ENCODE measurements at regions not wholly inside any gene's neighbourhood (a gene's known extent, or its start where the extent isn't known, plus 50 kb on each side); places are given as distances from the start of the nearest gene placed in this dataset.

DNA sequence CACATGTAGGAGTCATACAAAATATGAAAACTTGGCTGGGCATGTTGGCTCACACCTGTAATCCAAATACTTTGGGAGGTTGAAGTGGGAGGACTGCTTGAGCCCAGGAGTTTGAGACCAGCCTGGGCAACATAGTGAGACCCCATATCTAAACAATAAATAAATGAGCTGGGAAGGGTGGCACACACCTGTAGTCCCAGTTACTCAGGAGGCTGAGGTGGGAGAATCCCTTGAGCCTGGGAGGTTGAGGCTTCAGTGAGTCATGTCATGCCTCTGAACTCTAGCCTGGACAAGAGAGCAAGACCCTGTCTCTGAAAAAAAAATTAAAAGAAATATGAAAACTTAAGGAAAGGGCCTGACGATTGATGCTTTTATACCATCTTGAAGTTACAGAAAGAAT, 112.4 kb upstream of the RAI14 start:
- Histone ChIP-seq H3K9ac (ENCODE audit: low read length) (no peak overlapping the region), H3K27ac (ENCODE audit: low read depth, low read length, poor library complexity, severe bottlenecking) (no peak overlapping the region), H2AFZ (ENCODE audit: low read length) (no peak overlapping the region), H3K4me2 (ENCODE audit: low read length) (no peak overlapping the region), H3K79me2 (ENCODE audit: insufficient read depth, low read length) (no peaks in the 10 kb centered on the region), H3K36me3 (ENCODE audit: insufficient read depth, low read length) (no peaks in the 10 kb centered on the region), H4K20me1 (ENCODE audit: insufficient read depth, low read length) (no peaks in the 10 kb centered on the region), H3K27me3 (ENCODE audit: insufficient read depth, low read length) (no peaks in the 10 kb centered on the region), H3K9me3 (ENCODE audit: low read length) (0 out of 2 replicates have a peak, but pooled peaks cover 3% of the 10 kb centered on the region), H3F3A (ENCODE audit: insufficient read depth, low read length) (no peaks in the 10 kb centered on the region), H3K9me2 (ENCODE audit: low read depth, low read length) (no peaks in the 10 kb centered on the region), H3K4me3 (ENCODE audit: low read depth, low read length, poor library complexity, severe bottlenecking) (no peak overlapping the region), H3K4me1 (ENCODE audit: insufficient read depth, low read length, severe bottlenecking) (no peaks in the 10 kb centered on the region)
- TF ChIP-seq CTCF (IDR thresholded peaks at IDR 0.05; ENCODE audit: low read length) (no peak), EZH2 (IDR thresholded peaks at IDR 0.05; ENCODE audit: borderline replicate concordance, low read length) (no peak)

DNA sequence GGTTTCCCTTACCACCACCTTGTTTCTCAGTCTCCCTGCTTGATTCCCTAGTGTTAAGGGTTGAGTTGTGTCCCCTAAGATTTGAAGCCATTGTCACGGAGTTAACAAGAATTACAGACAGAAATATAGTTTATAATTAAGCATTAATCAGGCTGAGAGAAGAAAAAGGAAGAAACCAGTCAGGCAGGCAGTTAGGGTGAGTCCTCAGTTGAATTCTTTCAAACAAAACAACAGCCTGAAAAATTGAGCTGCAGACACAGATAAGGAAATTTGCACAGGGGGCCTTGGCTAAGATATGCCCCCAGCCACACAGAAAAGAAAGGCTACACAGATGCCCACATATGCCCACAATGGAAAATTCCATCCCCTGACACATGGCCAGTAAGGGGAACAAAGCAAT, 111.7 kb upstream of the RAI14 start:
- Histone ChIP-seq H4K20me1 (ENCODE audit: insufficient read depth, low read length) (no peaks in the 10 kb centered on the region), H3K9ac (ENCODE audit: low read length) (no peak overlapping the region), H3K27ac (ENCODE audit: low read depth, low read length, poor library complexity, severe bottlenecking) (no peak overlapping the region), H3K27me3 (ENCODE audit: insufficient read depth, low read length) (no peaks in the 10 kb centered on the region), H3F3A (ENCODE audit: insufficient read depth, low read length) (no peaks in the 10 kb centered on the region), H3K79me2 (ENCODE audit: insufficient read depth, low read length) (no peaks in the 10 kb centered on the region), H3K9me3 (ENCODE audit: low read length) (0 out of 2 replicates have a peak, but pooled peaks cover 3% of the 10 kb centered on the region), H3K4me3 (ENCODE audit: low read depth, low read length, poor library complexity, severe bottlenecking) (no peak overlapping the region), H3K36me3 (ENCODE audit: insufficient read depth, low read length) (no peaks in the 10 kb centered on the region), H3K4me2 (ENCODE audit: low read length) (no peak overlapping the region), H3K9me2 (ENCODE audit: low read depth, low read length) (no peaks in the 10 kb centered on the region), H2AFZ (ENCODE audit: low read length) (no peak overlapping the region), H3K4me1 (ENCODE audit: insufficient read depth, low read length, severe bottlenecking) (no peaks in the 10 kb centered on the region)
- TF ChIP-seq CTCF (IDR thresholded peaks at IDR 0.05; ENCODE audit: low read length) (no peak), EZH2 (IDR thresholded peaks at IDR 0.05; ENCODE audit: borderline replicate concordance, low read length) (no peak)

GRCh38 chr5:34545164-34545563, 111.0 kb upstream of the RAI14 start:
- Histone ChIP-seq H3K79me2 (ENCODE audit: insufficient read depth, low read length) (no peaks in the 10 kb centered on the region), H3K36me3 (ENCODE audit: insufficient read depth, low read length) (no peaks in the 10 kb centered on the region), H3K4me3 (ENCODE audit: low read depth, low read length, poor library complexity, severe bottlenecking) (no peak overlapping the region), H3K27me3 (ENCODE audit: insufficient read depth, low read length) (no peaks in the 10 kb centered on the region), H3K9ac (ENCODE audit: low read length) (no peak overlapping the region), H3F3A (ENCODE audit: insufficient read depth, low read length) (no peaks in the 10 kb centered on the region), H2AFZ (ENCODE audit: low read length) (no peak overlapping the region), H3K27ac (ENCODE audit: low read depth, low read length, poor library complexity, severe bottlenecking) (no peak overlapping the region), H3K9me3 (ENCODE audit: low read length) (0 out of 2 replicates have a peak, but pooled peaks cover 3% of the 10 kb centered on the region), H3K4me1 (ENCODE audit: insufficient read depth, low read length, severe bottlenecking) (no peaks in the 10 kb centered on the region), H3K4me2 (ENCODE audit: low read length) (no peak overlapping the region), H3K9me2 (ENCODE audit: low read depth, low read length) (no peaks in the 10 kb centered on the region), H4K20me1 (ENCODE audit: insufficient read depth, low read length) (no peaks in the 10 kb centered on the region)
- no peak for TF ChIP-seq CTCF (IDR thresholded peaks at IDR 0.05; ENCODE audit: low read length)
- TF ChIP-seq EZH2 (IDR thresholded peaks at IDR 0.05; ENCODE audit: borderline replicate concordance, low read length) = no peak

Data from OCI-LY1 (cell line).